H1 (cell line): ENCODE measurements at regions not wholly inside any gene's neighbourhood (a gene's known extent, or its start where the extent isn't known, plus 50 kb on each side); places are given as distances from the start of the nearest gene placed in this dataset.

Experiments used
- CTCF ChIA-PET: fragments of 300-600 bp; sonication (Branson Sonifier 250); formaldehyde crosslinking; loops from one replicate; lab custom pipeline; 2021; ENCODE audit not compliant: partially characterized antibody; lab: Charles Lee
- POLR2A ChIA-PET: fragments of 300-600 bp; sonication (Branson Sonifier 250); formaldehyde crosslinking; loops from one replicate; lab custom pipeline; 2021; ENCODE audit warnings: inconsistent platforms; ENCODE audit not compliant: partially characterized antibody; lab: Charles Lee
- DNase-seq, 2 experiments: peaks; one replicate each; pipeline versions ENCODE4 v3.0.0 to v3.0.0-alpha.2; 2010 to 2022; ENCODE audit warnings: low spot score in 2 of 2, low read depth in 1 of 2, mixed read lengths in 1 of 2
- FAIRE-seq: peaks from 2 replicates; lab custom pipeline; 2011; peaks lifted over from hg19 to GRCh38; lab: Jason Lieb, UNC
- H2AFZ ChIP-seq: 2 replicates; pipeline ENCODE4 v1.8.1; 2012; ENCODE audit warnings: low read length, inconsistent platforms
- H2AK5ac ChIP-seq: 2 replicates; pipeline ENCODE4 v1.6.1; 2013; ENCODE audit warnings: low read depth, low read length
- H2BK120ac ChIP-seq: replicated peaks from 2 replicates; pipeline ENCODE3; 2013; ENCODE audit warnings: low read depth, low read length, inconsistent platforms
- H2BK12ac ChIP-seq: 2 replicates; pipeline ENCODE4 v1.6.1; 2013; ENCODE audit warnings: low read depth, low read length
- H2BK15ac ChIP-seq: 2 replicates; pipeline ENCODE4 v1.6.1; 2013; ENCODE audit warnings: low read length
- H2BK20ac ChIP-seq: 2 replicates; pipeline ENCODE4 v1.6.1; 2013; ENCODE audit warnings: low read length
- H2BK5ac ChIP-seq: 2 replicates; pipeline ENCODE4 v1.6.1; 2013; ENCODE audit warnings: low read depth, low read length
- H3K14ac ChIP-seq: 2 replicates; pipeline ENCODE4 v1.6.1; 2013; ENCODE audit warnings: inconsistent platforms; ENCODE audit not compliant: insufficient read length
- H3K18ac ChIP-seq: 2 replicates; pipeline ENCODE4 v1.6.1; 2013; ENCODE audit warnings: low read length; ENCODE audit errors: extremely low read depth
- H3K23ac ChIP-seq: 2 replicates; pipeline ENCODE4 v1.6.1; 2013; ENCODE audit warnings: inconsistent platforms; ENCODE audit not compliant: insufficient read length
- H3K23me2 ChIP-seq: 2 replicates; pipeline ENCODE4 v1.6.1; 2013; ENCODE audit warnings: low read depth, low read length
- H3K27ac ChIP-seq: 2 replicates; pipeline ENCODE4 v1.6.1; 2011; ENCODE audit warnings: low read depth, low read length, inconsistent platforms
- H3K27me3 ChIP-seq, 4 experiments: replicated peaks in 1 of 4; 1 replicate in 1 of 4; 2 replicates in 3 of 4; pipeline versions ENCODE4 v1.6.1 to v1.8.1; 2011 to 2013; ENCODE audit warnings: low read length in 3 of 4, mild to moderate bottlenecking in 3 of 4, inconsistent platforms in 2 of 4, mixed read lengths in 2 of 4, moderate library complexity in 1 of 4; ENCODE audit not compliant: control insufficient read depth in 3 of 4, insufficient read depth in 3 of 4; ENCODE audit errors: extremely low read depth in 1 of 4
- H3K36me3 ChIP-seq, 4 experiments: 2 replicates each; pipeline versions ENCODE4 v1.6.1 to v1.8.1; 2011 to 2013; ENCODE audit warnings: mild to moderate bottlenecking in 4 of 4, low read length in 3 of 4, moderate library complexity in 2 of 4, control low read depth in 1 of 4, inconsistent platforms in 1 of 4; ENCODE audit not compliant: insufficient read depth in 4 of 4, control insufficient read depth in 2 of 4
- H3K4ac ChIP-seq: replicated peaks from 2 replicates; pipeline ENCODE3; 2013; ENCODE audit warnings: low read length, low read depth, mixed read lengths, inconsistent platforms; ENCODE audit not compliant: insufficient read length
- H3K4me1 ChIP-seq, 4 experiments: replicated peaks in 1 of 4; 1 replicate in 1 of 4; 2 replicates in 3 of 4; pipeline versions ENCODE4 v1.6.1 to v1.8.1; 2011 to 2013; ENCODE audit warnings: low read length in 3 of 4, inconsistent platforms in 2 of 4, mixed read lengths in 1 of 4; ENCODE audit not compliant: insufficient read depth in 4 of 4, control insufficient read depth in 3 of 4
- H3K4me2 ChIP-seq, 2 experiments: 2 replicates each; pipeline versions ENCODE4 v1.6.1 to v1.8.1; 2011 to 2013; ENCODE audit warnings: low read depth in 2 of 2, low read length in 2 of 2, control low read depth in 1 of 2, inconsistent platforms in 1 of 2, mild to moderate bottlenecking in 1 of 2; ENCODE audit not compliant: insufficient read depth in 1 of 2
- H3K4me3 ChIP-seq, 4 experiments: fragments of 200-600, 300-600 bp in 1 of 4; sonication (generic), shearing (Covaris generic), sonication (Bioruptor Twin) in 1 of 4; 2 replicates each; pipeline versions ENCODE4 v1.5.1 to v1.8.1; 2011 to 2016; ENCODE audit warnings: low read length in 4 of 4, low read depth in 3 of 4, control low read depth in 2 of 4, inconsistent platforms in 2 of 4, mild to moderate bottlenecking in 2 of 4, mixed read lengths in 1 of 4, moderate library complexity in 1 of 4; ENCODE audit not compliant: insufficient read depth in 2 of 4; ENCODE audit errors: extremely low read depth in 1 of 4
- H3K56ac ChIP-seq: replicated peaks from 2 replicates; pipeline ENCODE3; 2013; ENCODE audit warnings: low read depth, mild to moderate bottlenecking, mixed read lengths, low read length, inconsistent platforms; ENCODE audit not compliant: insufficient read length
- H3K79me1 ChIP-seq: 2 replicates; pipeline ENCODE4 v1.6.1; 2013; ENCODE audit warnings: low read depth, low read length, control low read depth
- H3K79me2 ChIP-seq, 2 experiments: 2 replicates each; pipeline versions ENCODE4 v1.6.1 to v1.8.1; 2012 to 2013; ENCODE audit warnings: low read length in 2 of 2, mild to moderate bottlenecking in 2 of 2, inconsistent platforms in 1 of 2; ENCODE audit not compliant: insufficient read depth in 2 of 2, control insufficient read depth in 1 of 2
- H3K9ac ChIP-seq, 4 experiments: replicated peaks in 1 of 4; 1 replicate in 1 of 4; 2 replicates in 3 of 4; pipeline versions ENCODE4 v1.6.1 to v1.8.1; 2011 to 2013; ENCODE audit warnings: low read depth in 3 of 4, low read length in 3 of 4, control low read depth in 2 of 4, mild to moderate bottlenecking in 2 of 4, moderate library complexity in 2 of 4, inconsistent platforms in 1 of 4; ENCODE audit errors: extremely low read depth in 1 of 4
- H3K9me3 ChIP-seq, 2 experiments: 2 replicates each; pipeline versions ENCODE4 v1.6.1 to v1.8.1; 2012 to 2013; ENCODE audit warnings: mild to moderate bottlenecking in 2 of 2, moderate library complexity in 2 of 2, control low read depth in 1 of 2, inconsistent platforms in 1 of 2, low read depth in 1 of 2, low read length in 1 of 2, mixed read lengths in 1 of 2; ENCODE audit not compliant: insufficient read depth in 2 of 2
- H4K20me1 ChIP-seq, 2 experiments: replicated peaks in 1 of 2; 2 replicates each; pipeline versions ENCODE3 to v1.8.1; 2011 to 2013; ENCODE audit warnings: inconsistent platforms in 2 of 2, low read length in 2 of 2, mild to moderate bottlenecking in 1 of 2; ENCODE audit not compliant: insufficient read depth in 2 of 2, control insufficient read depth in 1 of 2
- H4K5ac ChIP-seq: 2 replicates; pipeline ENCODE4 v1.6.1; 2013; ENCODE audit warnings: low read length, low read depth, mixed read lengths, inconsistent platforms; ENCODE audit not compliant: insufficient read length
- H4K8ac ChIP-seq: 2 replicates; pipeline ENCODE4 v1.8.0; 2013; ENCODE audit warnings: mild to moderate bottlenecking, moderate library complexity, low read length, inconsistent platforms; ENCODE audit not compliant: insufficient read depth; ENCODE audit errors: extremely low read depth
- H4K91ac ChIP-seq: replicated peaks from 2 replicates; pipeline ENCODE3; 2013; ENCODE audit warnings: low read length, mixed read lengths, inconsistent platforms; ENCODE audit not compliant: insufficient read length
- ASH2L ChIP-seq: fragments of 200-600, 300-600 bp; sonication (generic); IDR thresholded peaks from one replicate; pipeline ENCODE4 v1.7.1; 2017; ENCODE audit warnings: low read length
- BCL11A ChIP-seq, 2 experiments: IDR thresholded peaks; one replicate each; pipeline ENCODE4 v1.6.1; 2011; ENCODE audit warnings: low read depth in 2 of 2, low read length in 2 of 2, mild to moderate bottlenecking in 2 of 2
- CHD1 ChIP-seq: IDR thresholded peaks from 2 replicates; pipeline ENCODE4 v1.6.1; 2012; ENCODE audit warnings: low read depth, low read length, improper control_type of control experiment
- CHD2 ChIP-seq: IDR thresholded peaks from 2 replicates; pipeline ENCODE4 v1.6.1; 2012; ENCODE audit warnings: low read length, improper control_type of control experiment
- HDAC6 ChIP-seq: IDR thresholded peaks from one replicate; pipeline ENCODE4 v1.7.1; 2012; ENCODE audit warnings: low read depth, mild to moderate bottlenecking, inconsistent platforms, low read length, moderate library complexity
- KDM1A ChIP-seq: fragments of 200-600, 300-600 bp; sonication (generic); IDR thresholded peaks from 2 replicates; pipeline ENCODE4 v1.7.1; 2016; ENCODE audit warnings: mild to moderate bottlenecking, low read length, borderline replicate concordance
- RBBP5 ChIP-seq: IDR thresholded peaks from 2 replicates; pipeline ENCODE4 v1.7.1; 2012; ENCODE audit warnings: low read depth, mild to moderate bottlenecking, inconsistent platforms, low read length, moderate library complexity, borderline replicate concordance
- RFX5 ChIP-seq: IDR thresholded peaks from 2 replicates; pipeline ENCODE4 v1.6.1; 2011; ENCODE audit warnings: low read depth, low read length, improper control_type of control experiment, borderline replicate concordance
- SIRT6 ChIP-seq: IDR thresholded peaks from one replicate; pipeline ENCODE4 v1.7.1; 2012; ENCODE audit warnings: low read length, inconsistent platforms
- WGBS, 2 experiments: shearing (Covaris generic) in 1 of 2; methylation state at CpG; one replicate each; pipeline versions ENCODE4 v1.1.6 to v1.1.7; 2013 to 2015; ENCODE audit warnings: low lambda C conversion rate in 2 of 2, mixed read lengths in 2 of 2, inconsistent platforms in 1 of 2, low coverage in 1 of 2, missing lambda C conversion rate in 1 of 2; ENCODE audit not compliant: insufficient replicate concordance in 2 of 2, insufficient coverage in 1 of 2, insufficient read length in 1 of 2; ENCODE audit errors: extremely low coverage in 1 of 2, missing lambda C conversion rate in 1 of 2; 5-methylcytosine and 5-hydroxymethylcytosine counted together
- TF ChIP-seq, protein P1 (sequence below), 3 experiments: IDR thresholded peaks; 1 replicate in 2 of 3; 2 replicates in 1 of 3; pipeline versions ENCODE4 v1.5.1 to v1.6.1; 2011; ENCODE audit warnings: low read length in 3 of 3, mild to moderate bottlenecking in 3 of 3, inconsistent platforms in 2 of 3, low read depth in 1 of 3, moderate library complexity in 1 of 3; ENCODE audit not compliant: insufficient read depth in 1 of 3; ENCODE audit errors: control extremely low read depth in 1 of 3

DNA sequence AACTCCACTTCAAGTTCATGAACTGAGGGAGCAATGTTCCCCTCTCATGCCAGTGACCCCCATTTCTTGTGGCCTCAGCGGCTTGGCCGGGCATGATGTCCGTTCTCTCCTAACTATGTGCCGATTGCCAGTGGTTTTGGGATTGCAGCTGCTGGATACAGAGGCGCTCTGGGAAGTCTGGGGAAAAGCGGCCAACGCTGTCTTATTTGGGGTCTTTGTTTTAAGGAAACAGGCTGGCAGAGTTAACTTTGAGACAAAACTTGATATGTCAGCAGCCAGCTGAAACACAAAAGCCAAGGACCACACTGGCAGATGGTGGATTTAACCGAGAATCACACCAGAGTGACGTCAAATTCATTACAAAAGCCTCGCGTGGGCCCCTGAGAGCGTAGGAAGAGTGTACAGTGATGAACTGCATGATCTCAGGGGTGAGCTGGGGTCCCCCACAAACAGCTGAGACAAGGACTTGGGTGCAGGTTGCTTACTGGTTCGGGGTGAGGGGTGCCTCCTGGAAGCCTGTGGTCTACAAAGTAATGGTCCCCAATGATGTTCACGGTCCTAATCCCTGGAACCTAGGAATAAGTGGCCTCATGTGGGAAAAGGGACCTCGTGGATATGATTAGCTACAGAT is 180.4 kb downstream of the IRF8 start:
- no peaks in the 10 kb centered on the region for H3K9me3 ChIP-seq
- H3K18ac ChIP-seq, result no peak overlapping the region
- peaks cover 0 to 2% (median 0%) of the 10 kb centered on the region in 4 experiments; a peak in 1 of 7 replicates for H3K27me3 ChIP-seq
- H2BK15ac ChIP-seq, result no peak overlapping the region
- no peaks in the 10 kb centered on the region for H3K23me2 ChIP-seq
- FAIRE-seq (no peak), DNase-seq (no peak)
- no peaks in the 10 kb centered on the region for H3K79me1 ChIP-seq
- no peak for TF ChIP-seq RFX5
- no peak for TF ChIP-seq SIRT6
- TF ChIP-seq CHD1, result no peak
- no peak for TF ChIP-seq HDAC6
- TF ChIP-seq CHD2, result no peak
- no peak for TF ChIP-seq BCL11A (IDR thresholded peaks at IDR 0.05; ENCODE audit: low read depth in 2 of 2, low read length in 2 of 2)
- TF ChIP-seq, protein P1, sequence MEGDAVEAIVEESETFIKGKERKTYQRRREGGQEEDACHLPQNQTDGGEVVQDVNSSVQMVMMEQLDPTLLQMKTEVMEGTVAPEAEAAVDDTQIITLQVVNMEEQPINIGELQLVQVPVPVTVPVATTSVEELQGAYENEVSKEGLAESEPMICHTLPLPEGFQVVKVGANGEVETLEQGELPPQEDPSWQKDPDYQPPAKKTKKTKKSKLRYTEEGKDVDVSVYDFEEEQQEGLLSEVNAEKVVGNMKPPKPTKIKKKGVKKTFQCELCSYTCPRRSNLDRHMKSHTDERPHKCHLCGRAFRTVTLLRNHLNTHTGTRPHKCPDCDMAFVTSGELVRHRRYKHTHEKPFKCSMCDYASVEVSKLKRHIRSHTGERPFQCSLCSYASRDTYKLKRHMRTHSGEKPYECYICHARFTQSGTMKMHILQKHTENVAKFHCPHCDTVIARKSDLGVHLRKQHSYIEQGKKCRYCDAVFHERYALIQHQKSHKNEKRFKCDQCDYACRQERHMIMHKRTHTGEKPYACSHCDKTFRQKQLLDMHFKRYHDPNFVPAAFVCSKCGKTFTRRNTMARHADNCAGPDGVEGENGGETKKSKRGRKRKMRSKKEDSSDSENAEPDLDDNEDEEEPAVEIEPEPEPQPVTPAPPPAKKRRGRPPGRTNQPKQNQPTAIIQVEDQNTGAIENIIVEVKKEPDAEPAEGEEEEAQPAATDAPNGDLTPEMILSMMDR (IDR thresholded peaks at IDR 0.05; ENCODE audit: control extremely low read depth in 1 of 3, insufficient read depth in 1 of 3, low read depth in 1 of 3, low read length in 3 of 3), result no peak
- no peak for TF ChIP-seq KDM1A
- TF ChIP-seq ASH2L, result no peak
- no peak for TF ChIP-seq RBBP5
- no peak overlapping the region for H3K27ac ChIP-seq
- ChIA-PET POLR2A (no interaction called here), CTCF (interaction anchor here (1.0 to 1.7 kb wide), 4 partner anchors 11 to 439 kb away, joined by 3 to 9 read pairs (median 4); no protein-coding TSS in a partner anchor)
- H2BK120ac ChIP-seq, result no peak overlapping the region
- no peaks in the 10 kb centered on the region for H3K79me2 ChIP-seq
- peaks cover 0 to 11% (median 4%) of the 10 kb centered on the region in 4 experiments; a peak in 5 of 7 replicates for H3K4me1 ChIP-seq
- H3K4ac ChIP-seq, result no peak overlapping the region
- H2BK20ac ChIP-seq, result no peak overlapping the region
- no peak overlapping the region for H3K14ac ChIP-seq
- no peak overlapping the region for H3K56ac ChIP-seq
- no peak overlapping the region for H3K23ac ChIP-seq
- H3K36me3 ChIP-seq, result no peaks in the 10 kb centered on the region
- no peak overlapping the region for H3K4me2 ChIP-seq
- no peak overlapping the region for H2BK12ac ChIP-seq
- no peak overlapping the region for H2BK5ac ChIP-seq
- no peak overlapping the region for H2AK5ac ChIP-seq
- no peak overlapping the region for H3K4me3 ChIP-seq
- H4K5ac ChIP-seq, result no peak overlapping the region
- no peaks in the 10 kb centered on the region for H4K20me1 ChIP-seq
- WGBS, 2 experiments, result 85% methylated on average over 15 of the region's 15 CpGs; no CpG with 5 or more reads in 1 of the 2 experiments
- no peak overlapping the region for H2AFZ ChIP-seq
- no peak overlapping the region for H4K91ac ChIP-seq
- H3K9ac ChIP-seq, result no peak overlapping the region
- no peak overlapping the region for H4K8ac ChIP-seq
